ENCODE measurements at regions not wholly inside any gene's neighbourhood (a gene's known extent, or its start where the extent isn't known, plus 50 kb on each side); places are given as distances from the start of the nearest gene placed in this dataset.
"Not testable (repeated sequence)": the region's sequence is repeated elsewhere in the genome, so short reads cannot be mapped to it uniquely, and the experiment has no call there.

DNA sequence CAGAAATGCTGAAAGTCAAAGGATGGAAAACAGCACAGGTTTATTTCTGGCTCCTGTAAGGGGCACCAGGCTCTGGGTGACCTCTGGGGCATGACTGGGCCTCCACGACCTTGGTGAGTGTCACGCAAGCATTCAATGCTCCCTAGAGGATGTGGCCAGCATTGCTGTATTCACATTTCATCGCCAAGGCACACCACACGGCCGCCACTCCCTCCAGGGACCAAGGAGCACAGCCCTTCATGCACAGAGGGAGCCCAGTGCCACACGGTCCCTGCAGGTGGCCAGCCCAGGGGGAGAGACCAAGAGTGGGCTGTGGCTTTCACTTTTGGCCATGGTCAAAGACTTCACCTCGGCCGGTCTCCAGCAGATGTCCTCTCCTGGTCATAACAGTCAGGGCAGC is 137.4 kb upstream of the TNRC6C start:
- no peak for DNase-seq (ENCODE audit: low spot score)

DNA sequence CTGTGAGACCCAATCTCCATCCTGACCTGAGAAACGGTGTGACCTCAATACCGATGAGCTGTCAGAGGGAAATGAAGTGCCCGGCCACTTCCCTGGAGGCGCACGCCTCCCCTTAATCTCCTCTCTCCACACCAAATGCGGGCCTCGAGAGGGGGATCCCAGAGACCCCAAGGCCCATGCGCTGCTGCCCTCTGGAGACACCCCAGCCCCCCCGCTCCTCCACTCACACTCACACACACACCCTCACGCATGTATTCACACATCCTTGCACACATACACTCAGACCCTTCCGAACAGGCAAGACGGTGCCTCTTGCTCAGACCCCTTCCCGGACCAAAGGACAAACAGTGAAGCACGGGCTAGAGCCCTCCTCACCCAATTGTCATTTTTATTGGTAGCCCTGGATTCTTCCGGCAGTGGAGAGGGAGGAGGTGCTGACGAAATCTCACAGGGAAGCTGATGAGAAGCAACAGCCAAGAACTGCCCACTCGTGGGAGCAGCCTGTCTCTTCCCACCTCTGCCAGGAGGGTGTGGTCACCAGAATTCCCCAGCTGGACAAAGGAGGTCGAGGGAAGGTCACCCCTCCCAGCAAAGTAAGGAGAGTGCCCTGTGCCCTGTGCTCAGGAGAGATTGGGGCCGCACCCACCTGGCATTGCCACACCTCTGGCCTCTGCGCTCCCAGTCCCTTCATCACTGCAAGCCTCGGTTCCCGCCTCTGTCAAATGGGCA is 136.0 kb upstream of the TNRC6C start:
- DNase-seq (ENCODE audit: low spot score): no peak

DNA sequence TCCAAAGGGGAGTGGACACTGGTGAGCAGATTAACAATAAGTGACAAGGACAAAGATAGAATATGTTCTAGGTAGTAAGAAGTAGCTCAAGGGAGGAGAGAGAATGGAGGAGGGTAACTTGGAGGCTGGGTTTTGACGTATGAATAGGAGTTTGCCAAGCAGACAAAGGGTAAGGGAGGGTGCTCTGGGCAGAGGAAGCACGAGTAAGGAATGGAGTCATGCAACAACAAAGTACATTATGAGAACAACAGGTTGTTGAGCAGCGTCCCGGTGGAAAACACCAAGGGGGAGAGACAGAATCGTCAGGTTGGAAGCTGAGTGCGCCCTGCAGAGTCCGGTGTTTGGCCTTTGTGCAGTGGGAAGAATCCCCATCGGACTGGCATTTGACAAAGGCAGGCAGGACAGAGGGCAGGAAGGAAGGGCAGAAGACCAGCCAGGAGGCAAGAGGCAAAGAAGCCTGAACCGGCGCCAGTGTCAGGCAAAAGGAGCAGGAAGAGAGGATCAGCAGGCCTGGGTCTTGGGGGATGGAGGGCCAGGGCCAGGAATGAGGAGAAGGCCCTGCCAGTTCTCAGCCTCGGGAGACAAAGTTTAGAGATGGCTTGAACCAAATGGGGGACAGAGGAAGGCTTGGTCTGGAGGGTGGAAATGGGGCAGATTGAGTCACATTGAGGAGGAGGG is 134.3 kb upstream of the TNRC6C start:
- DNase-seq (ENCODE audit: low spot score): no peak

DNA sequence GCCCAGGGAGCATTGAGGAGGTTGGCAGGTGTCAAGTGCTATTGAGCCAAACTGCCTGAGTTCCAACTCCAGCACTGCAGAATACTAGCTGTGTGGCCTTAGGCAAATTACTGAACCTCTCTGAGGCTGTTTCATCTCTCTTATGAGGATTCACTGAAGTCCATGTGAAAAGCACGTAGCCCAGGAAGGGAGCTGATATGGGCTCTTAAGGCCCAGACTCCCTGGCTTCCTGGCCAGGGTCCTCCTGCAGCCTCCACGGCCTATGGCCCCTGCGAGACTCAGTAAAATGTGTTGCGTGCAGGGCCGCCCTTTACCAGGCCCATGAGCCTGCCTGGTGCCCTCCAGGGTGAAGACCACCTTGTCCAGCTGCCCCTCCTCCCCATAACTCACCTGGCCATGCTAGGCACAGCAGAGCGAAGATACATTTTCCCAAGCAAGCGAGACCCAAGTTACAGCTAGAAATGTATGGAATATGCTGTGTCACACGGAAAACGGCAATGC is 133.7 kb upstream of the TNRC6C start:
- DNase-seq (ENCODE audit: low spot score): no peak

DNA sequence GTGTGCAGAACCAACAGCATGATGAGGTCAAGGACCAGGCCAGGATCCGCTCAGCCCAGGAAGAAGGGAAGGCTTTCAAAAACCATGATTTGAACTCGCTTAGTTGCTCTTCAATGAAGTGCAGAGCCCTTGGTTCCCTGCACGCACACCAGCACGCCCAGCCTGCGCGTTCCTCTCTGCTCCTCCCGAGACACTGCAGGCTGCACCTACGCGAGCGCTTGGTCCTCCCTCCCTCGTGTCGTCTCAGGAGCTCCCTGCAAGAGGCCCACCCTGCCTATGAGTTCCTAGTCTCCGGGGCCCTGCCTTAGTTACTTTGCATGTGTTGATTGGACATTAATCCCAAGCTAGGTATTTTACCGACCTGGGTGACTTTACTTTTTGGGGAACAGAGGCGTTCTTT is 132.9 kb upstream of the TNRC6C start:
- DNase-seq (ENCODE audit: low spot score): no peak

DNA sequence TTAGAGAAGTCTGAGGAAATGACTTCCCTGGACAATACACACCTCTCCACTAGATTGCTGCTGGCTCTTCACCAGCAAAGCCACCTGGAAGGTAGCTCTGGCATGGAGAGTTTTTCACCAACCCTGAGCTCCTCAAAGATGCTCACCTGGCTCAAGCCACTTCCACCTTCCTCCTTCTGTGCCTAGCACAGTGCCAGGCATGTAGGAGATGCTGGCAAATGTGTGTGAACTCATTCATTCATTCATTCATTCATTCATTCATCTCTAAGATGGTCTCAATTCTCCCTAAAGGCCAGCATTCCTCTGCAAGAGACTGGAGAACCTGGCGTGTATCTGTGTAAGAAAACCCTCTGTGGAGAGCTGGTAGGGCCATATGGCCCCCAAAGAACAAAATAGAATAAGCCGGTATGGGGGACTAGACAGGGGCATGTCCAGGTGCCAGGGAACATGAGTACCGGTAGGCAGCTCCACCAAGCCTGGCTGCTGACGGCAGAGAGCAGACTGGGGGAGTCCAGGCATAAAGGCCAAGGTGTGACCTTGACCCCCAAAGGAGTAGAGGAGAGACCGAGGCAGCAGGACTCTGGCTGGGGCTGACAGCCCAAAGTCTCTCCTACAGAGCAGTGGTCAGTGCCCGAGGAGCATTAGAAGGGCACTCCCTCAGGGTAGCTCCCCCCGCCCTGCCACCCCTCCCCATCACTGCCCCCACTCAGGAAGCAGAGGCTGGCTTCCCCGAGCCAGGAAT is 132.2 kb upstream of the TNRC6C start:
- no peak for DNase-seq (ENCODE audit: low spot score)

DNA sequence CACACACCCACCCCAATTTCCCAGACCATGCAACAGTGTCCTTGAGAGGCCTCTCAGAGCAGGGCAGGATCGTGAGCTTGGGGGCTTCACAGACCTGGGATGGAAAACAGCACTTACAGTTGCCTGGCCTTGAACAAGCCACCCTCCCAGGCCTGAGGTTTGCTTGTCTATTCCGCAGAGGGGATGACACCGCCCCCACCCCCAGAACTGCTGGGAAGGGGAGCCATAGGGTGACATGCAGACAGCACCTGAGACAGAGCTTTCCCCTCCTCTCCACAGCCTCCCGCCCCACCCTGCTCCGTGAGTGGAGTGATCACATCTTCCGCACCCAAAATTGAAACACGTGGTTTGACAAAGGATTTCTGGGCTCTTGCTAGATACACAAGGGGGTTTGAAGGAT is 131.5 kb upstream of the TNRC6C start:
- DNase-seq (ENCODE audit: low spot score): no peak

DNA sequence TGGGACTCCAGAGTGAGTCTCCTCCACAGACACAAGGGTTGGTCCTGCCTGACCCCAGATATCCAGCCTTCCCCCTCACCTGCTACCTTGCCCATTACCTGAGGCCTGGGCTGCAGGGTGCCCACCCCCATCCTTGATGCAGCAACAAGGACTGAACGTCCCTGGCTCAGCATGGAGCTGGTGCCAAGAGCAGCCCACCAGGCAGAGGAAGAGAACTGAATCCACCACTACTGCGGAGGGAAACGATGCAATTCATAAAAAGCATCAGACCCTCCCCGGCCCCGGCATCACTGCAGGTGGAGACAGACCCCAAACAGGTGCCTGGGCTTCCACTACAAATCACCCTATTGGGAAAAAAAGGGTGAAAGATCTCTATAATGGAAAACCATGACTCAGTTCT is 131.0 kb upstream of the TNRC6C start:
- no peak for DNase-seq (ENCODE audit: low spot score)

DNA sequence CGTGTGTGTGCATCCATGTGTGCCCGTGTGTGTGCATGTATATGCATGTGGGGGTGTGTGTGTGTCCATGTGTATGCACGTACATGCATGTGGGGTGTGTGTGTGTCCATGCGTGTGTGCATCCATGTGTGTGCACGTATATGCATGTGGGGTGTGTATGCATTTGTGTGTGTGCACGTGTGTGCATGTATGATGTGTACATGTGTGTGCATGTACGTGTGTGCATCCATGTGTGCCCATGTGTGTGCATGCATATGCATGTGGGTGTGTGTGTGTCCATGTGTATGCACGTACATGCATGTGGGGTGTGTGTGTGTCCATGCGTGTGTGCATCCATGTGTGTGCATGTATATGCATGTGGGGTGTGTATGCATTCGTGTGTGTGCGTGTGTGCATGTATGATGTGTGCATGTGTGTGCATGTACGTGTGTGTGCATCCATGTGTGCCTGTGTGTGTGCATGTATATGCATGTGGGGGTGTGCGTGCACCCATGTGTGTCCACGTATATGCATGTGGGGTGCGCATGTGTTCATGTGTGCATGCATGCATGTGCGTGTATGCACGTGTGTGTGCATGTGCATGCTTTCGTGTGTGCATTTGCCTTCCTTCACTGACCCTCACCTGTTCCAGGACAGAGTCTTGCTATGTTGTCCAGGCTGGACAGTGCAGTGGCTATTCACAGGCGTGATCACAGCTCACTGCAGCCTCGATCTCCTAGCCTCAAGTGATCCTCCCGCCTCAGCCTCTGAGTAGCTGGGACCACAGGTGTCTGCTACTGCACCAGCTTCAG is 129.6 kb upstream of the TNRC6C start:
- DNase-seq (ENCODE audit: low spot score): no peak

DNA sequence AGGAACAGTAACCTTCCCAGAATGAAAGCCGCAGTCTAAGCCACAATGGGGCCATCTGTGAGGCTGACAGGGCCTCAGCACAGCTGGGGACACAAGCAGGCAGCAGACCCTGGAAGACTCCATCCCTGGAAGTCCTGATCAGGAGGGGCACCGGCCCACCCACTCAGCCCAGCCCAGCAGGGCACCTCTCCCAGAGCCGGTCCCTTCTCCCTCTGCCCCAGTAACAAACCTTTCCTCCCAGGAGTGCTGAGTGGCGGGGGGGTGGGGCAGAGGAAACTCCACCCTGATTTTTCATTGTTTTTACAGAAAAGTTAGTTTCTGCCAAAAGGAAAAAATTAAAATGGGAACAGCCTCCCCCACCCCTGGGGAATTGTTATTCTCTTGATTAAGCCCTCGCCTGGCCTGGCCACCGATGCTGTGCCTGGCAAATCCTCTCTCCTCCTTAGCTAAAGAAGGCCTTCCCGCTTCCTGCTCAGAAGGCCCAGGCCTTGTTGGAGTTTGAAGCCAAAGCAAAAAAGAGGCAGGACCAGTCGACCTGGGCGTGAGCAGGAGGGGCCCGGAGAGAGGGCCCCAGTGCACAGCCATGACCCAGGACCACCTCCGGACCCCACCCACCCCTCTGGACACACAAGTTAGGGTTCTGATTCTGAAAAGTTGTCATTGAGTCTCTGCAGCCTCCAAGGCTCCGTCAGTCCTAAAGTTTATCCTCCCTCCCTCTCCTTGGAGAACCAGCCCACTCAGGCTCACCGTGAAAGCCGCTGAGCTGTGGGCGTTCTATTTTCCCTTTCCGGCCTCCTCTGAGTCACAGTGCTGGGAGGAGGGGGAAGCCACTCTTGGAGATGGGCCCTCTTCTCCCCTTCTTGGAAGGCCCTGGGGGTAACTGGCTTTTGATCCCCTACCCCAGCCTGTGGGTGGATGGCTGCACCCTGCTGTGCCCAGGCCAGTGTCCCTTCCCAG is 128.4 kb upstream of the TNRC6C start:
- DNase-seq (ENCODE audit: low spot score): no peak

DNA sequence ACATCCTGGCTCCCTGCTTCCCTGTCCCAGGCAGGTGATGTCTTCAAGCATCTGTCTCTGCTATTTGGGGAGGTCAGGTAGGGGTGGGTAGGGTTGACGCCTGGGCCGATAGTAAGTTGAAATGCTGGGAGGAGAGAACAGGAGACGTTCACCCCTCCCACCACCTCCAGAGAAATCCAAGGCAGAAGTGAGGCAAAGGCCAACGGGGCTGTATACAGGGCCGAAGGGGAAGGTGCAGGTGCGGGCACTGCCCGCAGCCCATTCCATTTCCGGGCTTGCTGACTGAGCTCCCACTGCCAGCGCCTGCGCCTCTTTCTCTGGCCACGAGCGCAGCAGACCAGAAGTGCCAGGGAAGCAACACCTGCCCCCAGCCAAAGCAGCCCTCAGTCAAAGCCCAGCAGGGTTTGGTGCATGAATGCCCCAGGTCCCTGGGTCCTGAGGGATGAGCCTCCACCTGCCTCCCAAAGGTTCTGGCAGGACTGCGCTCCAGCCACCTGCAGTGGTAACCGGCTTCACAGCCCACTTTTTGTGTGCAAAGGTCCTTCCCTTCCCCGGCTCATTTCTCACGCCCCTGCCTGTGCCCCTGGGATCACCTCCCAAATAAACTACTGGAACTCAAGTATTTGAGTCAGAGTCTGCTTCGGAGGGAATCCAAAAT is 127.6 kb upstream of the TNRC6C start:
- no peak for DNase-seq (ENCODE audit: low spot score)

DNA sequence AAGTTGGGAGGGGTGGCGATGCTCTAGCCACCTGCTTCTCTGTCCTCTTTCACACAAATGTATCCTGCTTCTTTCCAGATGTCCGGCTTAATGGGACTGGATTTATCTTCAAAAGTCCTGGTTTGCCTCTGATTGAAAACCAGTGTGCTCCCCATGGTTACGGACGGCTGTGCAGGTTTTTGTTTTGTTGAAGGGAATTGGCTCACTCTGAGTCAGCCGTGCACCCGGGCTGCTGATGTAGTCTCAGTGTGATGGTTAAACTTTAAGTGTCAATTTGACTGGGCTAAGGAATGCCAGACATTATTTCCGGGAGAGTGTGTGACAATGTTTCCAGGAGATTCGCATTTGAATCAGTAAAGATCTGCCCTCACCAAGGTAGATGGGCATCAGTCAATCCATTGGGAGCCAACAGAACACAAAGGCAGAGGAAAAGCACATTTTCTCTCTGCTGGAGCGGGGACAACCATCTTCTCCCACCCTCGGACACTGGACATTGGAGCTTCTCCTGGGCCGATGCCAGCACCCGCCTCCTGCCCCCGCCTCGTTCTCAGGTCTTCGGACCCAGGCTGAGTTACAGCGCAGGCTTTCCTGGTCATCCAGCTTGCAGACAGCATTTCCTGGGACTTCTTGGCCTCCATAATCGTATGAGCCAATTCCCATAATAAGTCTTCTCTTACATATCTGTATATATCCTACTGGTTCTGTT is 126.9 kb upstream of the TNRC6C start:
- DNase-seq (ENCODE audit: low spot score): no peak

DNA sequence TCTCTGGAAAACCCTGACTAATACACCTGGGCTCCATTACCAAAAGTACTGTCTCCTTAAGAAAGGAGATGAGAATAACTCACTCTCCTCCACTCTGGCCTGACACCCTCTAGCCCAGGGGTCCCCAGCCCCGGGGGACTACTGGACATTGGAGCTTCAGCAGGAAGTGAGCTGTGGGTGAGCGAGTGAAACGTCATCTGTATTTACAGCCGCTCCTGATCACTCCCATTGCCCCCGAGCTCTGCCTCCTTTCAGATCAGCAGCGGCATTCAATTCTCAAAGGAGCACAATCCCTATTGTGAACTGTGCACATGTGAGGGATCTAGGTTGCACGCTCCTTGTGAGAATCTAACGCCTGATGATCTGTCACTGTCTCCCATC is 126.3 kb upstream of the TNRC6C start:
- DNase-seq (ENCODE audit: low spot score): no peak

DNA sequence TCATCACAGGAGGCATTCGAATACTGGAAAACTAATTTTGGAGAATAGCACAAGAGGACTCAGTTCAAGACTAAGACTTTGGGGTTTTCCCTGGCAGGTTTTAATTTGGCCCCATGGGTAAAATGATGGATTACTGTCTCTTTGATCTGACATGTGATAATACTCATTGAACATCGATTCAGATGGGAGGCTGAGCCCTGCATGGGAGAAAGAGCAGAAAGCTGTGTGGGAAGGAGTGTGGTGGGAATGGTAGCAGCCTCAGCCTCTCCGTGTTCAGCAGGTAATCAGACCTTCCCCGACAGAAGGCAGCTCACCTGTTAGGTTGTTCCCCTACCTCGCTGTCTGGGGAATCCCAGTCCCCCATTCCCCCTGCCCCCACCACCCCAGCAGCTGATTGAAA is 124.7 kb upstream of the TNRC6C start:
- DNase-seq (ENCODE audit: low spot score): no peak

DNA sequence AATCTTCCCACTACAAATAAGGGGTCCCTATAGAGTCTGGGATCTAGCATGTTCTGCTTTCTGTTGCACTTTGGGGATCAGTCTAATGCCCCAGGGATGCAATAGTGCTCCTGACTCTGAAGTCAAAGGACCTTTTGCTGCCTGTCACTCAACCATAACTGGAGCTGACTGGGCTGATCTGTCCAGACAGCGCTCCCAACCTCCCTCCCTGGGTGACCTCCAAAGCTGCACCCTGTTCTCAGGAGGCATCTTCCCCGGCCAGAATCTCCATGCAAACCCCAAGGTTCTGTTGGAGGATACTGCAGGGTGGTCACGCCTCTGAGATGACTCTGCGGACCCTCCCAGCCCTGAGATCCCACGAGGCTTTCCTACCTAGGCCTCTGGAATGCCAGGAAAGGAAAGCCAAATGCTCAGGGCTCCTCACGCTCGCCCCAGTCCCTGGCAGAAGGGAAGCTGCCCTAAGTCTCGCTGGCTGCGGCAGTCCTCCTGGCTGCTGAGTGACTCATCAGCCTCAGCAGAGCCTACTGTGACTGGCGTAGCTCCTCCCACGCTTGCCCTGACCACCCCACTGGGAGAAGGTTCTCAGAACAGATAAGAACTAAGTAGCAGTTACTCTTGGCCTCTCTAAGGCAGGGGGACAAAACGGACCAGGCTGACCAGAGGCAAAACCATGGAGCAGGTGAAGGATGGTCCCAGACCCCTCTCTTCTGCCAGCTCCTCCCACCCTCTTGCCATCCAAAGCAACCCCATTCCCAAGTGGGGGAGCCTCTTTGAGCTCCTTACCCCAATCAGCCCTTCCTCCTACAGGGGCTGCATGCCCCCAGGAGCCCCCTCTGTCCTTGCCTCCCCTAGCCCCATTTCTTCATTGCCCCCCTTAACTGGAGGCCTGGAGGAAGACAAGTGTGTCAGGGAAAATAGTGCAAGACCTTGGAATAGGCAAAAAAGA is 124.1 kb upstream of the TNRC6C start:
- DNase-seq (ENCODE audit: low spot score): no peak

DNA sequence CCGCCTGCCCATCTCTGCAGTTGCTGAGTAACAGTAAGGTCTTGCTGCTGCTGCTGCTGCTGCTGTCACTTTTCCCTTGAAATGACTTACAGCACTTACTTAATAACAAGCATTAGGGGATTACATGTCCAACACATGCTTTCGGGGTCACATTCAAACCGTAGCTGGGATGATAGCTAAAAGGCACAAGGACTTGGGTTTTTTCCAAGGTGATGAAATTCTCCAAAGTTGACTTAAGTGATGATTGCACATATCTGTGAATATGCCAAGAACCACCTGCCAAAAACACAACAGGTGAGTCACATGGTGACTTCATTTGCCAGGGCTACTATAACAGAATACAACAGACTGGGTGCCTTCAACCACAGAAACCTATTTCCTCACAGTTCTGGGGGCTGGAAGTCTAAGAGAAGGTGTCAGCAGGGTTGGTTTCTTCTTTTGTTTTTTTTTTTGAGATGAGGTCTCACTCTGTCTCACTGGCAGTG is 121.9 kb upstream of the TNRC6C start:
- DNase-seq (ENCODE audit: low spot score): no peak

DNA sequence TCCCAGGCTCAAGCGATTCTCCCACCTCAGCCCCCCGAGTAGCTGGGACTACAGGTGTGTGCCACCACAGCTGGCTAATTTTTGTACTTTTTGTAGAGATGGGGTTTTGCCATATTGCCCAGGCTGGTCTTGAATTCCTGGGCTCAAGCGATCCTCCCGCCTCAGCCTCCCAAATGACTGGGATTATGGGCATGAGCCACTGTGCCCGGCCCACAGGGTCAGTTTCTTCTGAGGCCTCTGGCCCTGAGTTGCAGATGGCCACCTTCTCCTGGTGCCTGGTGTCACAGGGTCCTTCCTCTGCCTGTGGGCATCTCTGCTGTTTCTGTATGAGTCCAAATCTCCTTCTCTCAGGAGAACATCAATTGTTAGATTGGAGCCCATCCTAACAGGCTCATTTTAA is 121.4 kb upstream of the TNRC6C start:
- not testable (repeated sequence) for DNase-seq (ENCODE audit: low spot score)

DNA sequence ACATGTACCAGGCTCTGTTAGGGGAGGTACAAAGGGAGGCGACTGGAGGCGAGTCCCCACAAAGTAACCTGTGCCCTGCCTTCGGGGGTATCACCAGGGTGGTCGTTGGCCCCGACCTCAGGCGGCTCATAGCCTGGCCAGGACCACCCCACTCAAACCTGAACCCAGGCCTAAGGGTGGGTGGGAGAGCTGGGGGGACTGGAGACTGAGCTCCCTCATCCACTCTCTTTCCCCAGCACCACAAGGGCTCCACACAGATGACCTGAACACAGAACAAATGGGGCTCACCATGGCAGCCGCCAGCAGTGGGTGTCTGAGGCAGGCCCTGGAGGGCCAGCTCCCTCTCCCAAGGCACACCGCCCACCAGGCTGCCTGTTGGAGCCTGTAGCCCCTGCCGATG is 120.6 kb upstream of the TNRC6C start:
- no peak for DNase-seq (ENCODE audit: low spot score)
